ENCODE measurements at regions not wholly inside any gene's neighbourhood (a gene's known extent, or its start where the extent isn't known, plus 50 kb on each side); places are given as distances from the start of the nearest gene placed in this dataset.

DNA sequence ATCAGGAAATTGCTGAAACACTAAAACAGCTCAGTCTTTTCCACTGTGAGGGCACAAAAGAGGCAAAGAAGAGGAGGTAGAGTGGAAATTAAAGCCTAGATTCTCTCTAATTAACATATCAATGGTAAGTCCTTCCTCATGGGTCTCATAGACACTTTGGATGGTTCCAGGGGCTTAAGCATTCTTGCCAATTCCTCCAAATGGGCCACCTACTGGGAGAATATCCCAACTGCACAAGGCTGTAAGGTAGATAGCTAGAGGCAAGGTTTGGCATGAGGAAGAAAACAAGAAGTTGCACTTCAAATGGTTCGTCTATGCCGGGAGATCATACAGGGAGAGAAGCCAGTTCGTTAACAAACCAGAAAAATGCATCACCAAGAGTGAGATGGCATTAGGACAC lies 107.6 kb upstream of the KHDRBS2 start:
- TF ChIP-seq, protein P1, sequence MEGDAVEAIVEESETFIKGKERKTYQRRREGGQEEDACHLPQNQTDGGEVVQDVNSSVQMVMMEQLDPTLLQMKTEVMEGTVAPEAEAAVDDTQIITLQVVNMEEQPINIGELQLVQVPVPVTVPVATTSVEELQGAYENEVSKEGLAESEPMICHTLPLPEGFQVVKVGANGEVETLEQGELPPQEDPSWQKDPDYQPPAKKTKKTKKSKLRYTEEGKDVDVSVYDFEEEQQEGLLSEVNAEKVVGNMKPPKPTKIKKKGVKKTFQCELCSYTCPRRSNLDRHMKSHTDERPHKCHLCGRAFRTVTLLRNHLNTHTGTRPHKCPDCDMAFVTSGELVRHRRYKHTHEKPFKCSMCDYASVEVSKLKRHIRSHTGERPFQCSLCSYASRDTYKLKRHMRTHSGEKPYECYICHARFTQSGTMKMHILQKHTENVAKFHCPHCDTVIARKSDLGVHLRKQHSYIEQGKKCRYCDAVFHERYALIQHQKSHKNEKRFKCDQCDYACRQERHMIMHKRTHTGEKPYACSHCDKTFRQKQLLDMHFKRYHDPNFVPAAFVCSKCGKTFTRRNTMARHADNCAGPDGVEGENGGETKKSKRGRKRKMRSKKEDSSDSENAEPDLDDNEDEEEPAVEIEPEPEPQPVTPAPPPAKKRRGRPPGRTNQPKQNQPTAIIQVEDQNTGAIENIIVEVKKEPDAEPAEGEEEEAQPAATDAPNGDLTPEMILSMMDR (IDR thresholded peaks at IDR 0.05; ENCODE audit: borderline replicate concordance) = no peak
- Histone ChIP-seq H3K4me3 (no peak overlapping the region), H3K9me3 (replicated peaks) (peaks cover 35% of the 10 kb centered on the region), H3K27me3 (ENCODE audit: low read depth) (no peaks in the 10 kb centered on the region), H3K4me1 (no peaks in the 10 kb centered on the region), H3K27ac (replicated peaks) (no peak overlapping the region), H3K36me3 (no peaks in the 10 kb centered on the region)
- no peak for DNase-seq
- intact Hi-C loops (cut with micrococcal nuclease) = no loop called here

DNA sequence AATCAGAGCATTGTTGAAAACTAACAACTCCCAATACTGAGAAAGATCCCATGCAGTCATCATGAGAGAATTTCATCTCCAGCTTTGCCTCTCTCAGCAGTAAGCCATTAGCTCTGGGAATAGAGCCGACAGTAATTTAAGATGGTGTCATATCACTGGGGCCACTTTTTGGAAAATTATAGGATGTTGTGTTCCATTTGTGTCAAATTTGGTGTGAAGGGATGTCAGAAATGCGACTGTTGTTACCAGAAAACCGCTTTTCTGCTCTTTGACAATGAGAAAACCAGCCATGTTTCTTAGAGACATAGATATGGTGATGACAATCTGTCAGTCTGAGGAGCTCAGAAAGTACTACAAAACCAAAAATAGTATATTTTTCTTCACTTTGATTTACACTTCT lies 106.3 kb upstream of the KHDRBS2 start:
- H3K36me3 ChIP-seq = no peaks in the 10 kb centered on the region
- no peak overlapping the region for H3K4me3 ChIP-seq
- no peak for DNase-seq
- TF ChIP-seq, protein P1 (IDR thresholded peaks at IDR 0.05; ENCODE audit: borderline replicate concordance) = no peak
- H3K27ac ChIP-seq (replicated peaks) = no peak overlapping the region
- H3K4me1 ChIP-seq = no peaks in the 10 kb centered on the region
- intact Hi-C loops (cut with micrococcal nuclease) = no loop called here
- no peaks in the 10 kb centered on the region for H3K27me3 ChIP-seq (ENCODE audit: low read depth)
- peaks cover 32% of the 10 kb centered on the region for H3K9me3 ChIP-seq (replicated peaks)

DNA sequence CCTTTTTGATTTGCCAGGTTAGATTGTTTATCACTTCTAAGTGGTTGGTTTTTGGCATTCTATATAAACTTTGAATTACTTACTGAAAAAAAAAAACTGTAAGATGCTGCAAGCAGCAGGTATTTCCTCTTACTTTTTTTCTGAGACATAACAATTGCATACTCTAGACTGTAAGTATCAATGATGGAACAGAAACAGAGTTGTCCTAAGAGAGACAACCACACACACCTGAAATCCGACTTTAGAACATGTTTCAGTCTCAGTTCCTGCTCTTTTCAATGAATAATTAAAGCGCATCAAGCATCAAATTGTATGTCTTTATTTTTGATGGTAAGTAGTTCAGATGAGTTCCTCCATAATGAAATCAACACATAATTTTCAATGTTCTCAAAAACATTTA lies 105.3 kb upstream of the KHDRBS2 start:
- Histone ChIP-seq H3K4me3 (no peak overlapping the region), H3K36me3 (no peaks in the 10 kb centered on the region), H3K27me3 (ENCODE audit: low read depth) (no peaks in the 10 kb centered on the region), H3K27ac (replicated peaks) (no peak overlapping the region), H3K4me1 (no peaks in the 10 kb centered on the region), H3K9me3 (replicated peaks) (peaks cover 25% of the 10 kb centered on the region)
- no peak for DNase-seq
- TF ChIP-seq, protein P1 (IDR thresholded peaks at IDR 0.05; ENCODE audit: borderline replicate concordance) = no peak
- intact Hi-C loops (cut with micrococcal nuclease) = no loop called here

DNA sequence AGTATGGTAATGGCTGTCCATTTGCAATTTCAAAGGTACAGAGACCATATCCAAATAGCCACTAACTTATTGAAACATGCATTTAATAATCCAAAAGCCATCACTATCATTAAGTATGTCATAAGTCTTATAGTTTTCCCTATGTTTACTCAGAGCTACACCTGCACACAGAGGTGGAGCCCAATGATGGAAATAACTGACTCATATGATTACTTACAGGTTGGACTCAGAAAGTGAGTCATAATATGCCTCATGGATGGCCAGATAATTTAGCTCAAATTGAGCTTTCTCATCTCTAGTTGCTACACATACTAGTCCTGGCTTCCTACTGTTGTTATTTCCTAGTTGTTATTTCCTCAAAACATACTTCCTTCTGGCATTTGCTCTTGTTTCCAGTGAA lies 104.4 kb upstream of the KHDRBS2 start:
- no peaks in the 10 kb centered on the region for H3K36me3 ChIP-seq
- H3K9me3 ChIP-seq (replicated peaks) = peaks cover 20% of the 10 kb centered on the region
- H3K4me3 ChIP-seq = no peak overlapping the region
- no peaks in the 10 kb centered on the region for H3K4me1 ChIP-seq
- H3K27me3 ChIP-seq (ENCODE audit: low read depth) = no peaks in the 10 kb centered on the region
- no peak overlapping the region for H3K27ac ChIP-seq (replicated peaks)
- intact Hi-C loops (cut with micrococcal nuclease) = no loop called here
- TF ChIP-seq, protein P1 (IDR thresholded peaks at IDR 0.05; ENCODE audit: borderline replicate concordance) = no peak
- DNase-seq = no peak

DNA sequence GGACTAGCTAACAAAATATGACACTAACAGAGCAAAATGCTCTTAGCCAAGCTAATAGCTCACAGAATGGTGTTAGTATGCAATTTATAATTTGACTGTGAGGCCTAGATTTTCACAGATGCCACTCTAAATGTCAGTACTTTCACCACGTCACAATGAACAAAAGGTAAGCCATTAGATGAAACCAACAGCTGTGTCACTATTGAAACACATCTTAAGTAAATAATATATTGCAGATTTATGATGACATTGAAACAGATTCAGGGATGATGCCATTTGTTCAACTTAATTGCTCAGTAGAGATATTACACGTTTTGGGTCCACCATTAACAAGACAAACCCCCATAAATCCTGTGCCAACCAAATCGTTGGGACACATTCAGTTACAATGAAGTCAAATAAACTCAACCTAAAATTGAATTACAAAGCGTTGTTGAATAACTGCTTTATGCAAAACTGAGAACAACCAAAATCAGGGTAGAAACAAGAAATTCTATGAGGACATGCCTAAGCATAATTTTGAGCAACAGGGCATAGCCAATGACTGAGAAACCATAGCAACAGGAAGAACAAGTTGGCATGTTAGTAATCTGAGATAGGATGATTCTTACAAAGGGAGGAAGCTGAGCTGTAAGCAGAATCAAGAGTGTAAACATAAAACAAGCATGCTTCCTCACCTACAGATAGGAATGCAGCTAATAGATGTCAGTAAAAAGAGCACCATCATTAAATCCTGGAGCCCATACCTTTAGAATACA lies 85.6 kb upstream of the KHDRBS2 start:
- intact Hi-C loops (cut with micrococcal nuclease) = no loop called here
- no peak for DNase-seq
- H3K9me3 ChIP-seq (replicated peaks) = peaks cover 12% of the 10 kb centered on the region

More for the DNA sequence above, 85.6 kb upstream of the KHDRBS2 start:
- Histone ChIP-seq H3K36me3 (no peaks in the 10 kb centered on the region), H3K4me3 (no peak overlapping the region), H3K27me3 (ENCODE audit: low read depth) (no peaks in the 10 kb centered on the region), H3K27ac (replicated peaks) (no peak overlapping the region), H3K4me1 (no peaks in the 10 kb centered on the region)
- TF ChIP-seq, protein P1 (IDR thresholded peaks at IDR 0.05; ENCODE audit: borderline replicate concordance) = no peak

Data from left ventricle myocardium inferior (tissue), 1 donor.